Sigmoid colon (tissue), 6 donors: ENCODE measurements at regions not wholly inside any gene's neighbourhood (a gene's known extent, or its start where the extent isn't known, plus 50 kb on each side); places are given as distances from the start of the nearest gene placed in this dataset.
"Not testable (repeated sequence)": the region's sequence is repeated elsewhere in the genome, so short reads cannot be mapped to it uniquely, and the experiment has no call there.

Source experiments
- DNase-seq: peaks from one replicate; pipeline ENCODE4 v3.0.0-alpha.2; 2019
- H3K27ac ChIP-seq, 4 donors: fragments of 200-600 bp; sonication (generic); one replicate each; pipeline ENCODE4 v1.5.1; 2016 to 2019; ENCODE audit warnings: mild to moderate bottlenecking in 1 of 4
- H3K27me3 ChIP-seq, 3 donors: fragments of 200-600 bp; sonication (generic); one replicate each; pipeline ENCODE4 v1.5.1; 2019; ENCODE audit warnings: mild to moderate bottlenecking in 1 of 3
- H3K36me3 ChIP-seq, 4 donors: fragments of 200-600 bp; sonication (generic); one replicate each; pipeline ENCODE4 v1.5.1; 2016 to 2019
- H3K4me1 ChIP-seq, 4 donors: fragments of 200-600 bp; sonication (generic); one replicate each; pipeline ENCODE4 v1.5.1; 2017 to 2019
- H3K4me3 ChIP-seq, 4 donors: fragments of 200-600 bp; sonication (generic); one replicate each; pipeline ENCODE4 v1.5.1; 2017 to 2019; ENCODE audit warnings: mild to moderate bottlenecking in 2 of 4, moderate library complexity in 1 of 4
- H3K9me3 ChIP-seq, 4 donors: fragments of 200-600 bp in 3 of 4; sonication (generic) in 3 of 4; one replicate each; pipeline versions ENCODE4 v1.5.1 to v1.6.1; 2013 to 2019
- EP300 ChIP-seq, 4 donors: sonication (generic); formaldehyde crosslinking; IDR thresholded peaks; one replicate each; pipeline ENCODE4 v1.6.1; 2017; ENCODE audit warnings: antibody characterized with exemption in 4 of 4
- POLR2A ChIP-seq, 2 donors: fragments of 450-650 bp; IDR thresholded peaks; one replicate each; pipeline ENCODE4 v1.6.1; 2016; ENCODE audit warnings: antibody characterized with exemption in 2 of 2, mild to moderate bottlenecking in 2 of 2, moderate library complexity in 2 of 2
- POLR2AphosphoS5 ChIP-seq, 4 donors: sonication (generic); formaldehyde crosslinking; IDR thresholded peaks; one replicate each; pipeline ENCODE4 v1.6.1; 2017; ENCODE audit warnings: antibody characterized with exemption in 4 of 4
- WGBS, 2 donors: extraction: QIAGEN DNeasy Blood & Tissue Kit; methylation state at CpG; one replicate each; pipeline ENCODE4 v1.1.7; 2013; 5-methylcytosine and 5-hydroxymethylcytosine counted together
- intact Hi-C: fragments of 100-400 bp; cut with DNase I; formaldehyde crosslinking; loops from one replicate; pipeline ENCODE4 v1.15.1; 2023
- TF ChIP-seq, protein P1 (sequence below), 4 experiments: fragments of 450-650 bp in 3 of 4; fragments of 200-600 bp in 1 of 4; IDR thresholded peaks; one replicate each; pipeline ENCODE4 v1.5.1; 2016 to 2019; ENCODE audit warnings: antibody characterized with exemption in 4 of 4, mild to moderate bottlenecking in 3 of 4, moderate library complexity in 2 of 4
- donor health status: healthy with polysubstance abuse.
- donor health status: healthy.

GRCh38 chr10:37496061-37496460 is 361.3 kb downstream of the ZNF248 start:
- no peak overlapping the region for H3K27ac ChIP-seq
- TF ChIP-seq, protein P1, sequence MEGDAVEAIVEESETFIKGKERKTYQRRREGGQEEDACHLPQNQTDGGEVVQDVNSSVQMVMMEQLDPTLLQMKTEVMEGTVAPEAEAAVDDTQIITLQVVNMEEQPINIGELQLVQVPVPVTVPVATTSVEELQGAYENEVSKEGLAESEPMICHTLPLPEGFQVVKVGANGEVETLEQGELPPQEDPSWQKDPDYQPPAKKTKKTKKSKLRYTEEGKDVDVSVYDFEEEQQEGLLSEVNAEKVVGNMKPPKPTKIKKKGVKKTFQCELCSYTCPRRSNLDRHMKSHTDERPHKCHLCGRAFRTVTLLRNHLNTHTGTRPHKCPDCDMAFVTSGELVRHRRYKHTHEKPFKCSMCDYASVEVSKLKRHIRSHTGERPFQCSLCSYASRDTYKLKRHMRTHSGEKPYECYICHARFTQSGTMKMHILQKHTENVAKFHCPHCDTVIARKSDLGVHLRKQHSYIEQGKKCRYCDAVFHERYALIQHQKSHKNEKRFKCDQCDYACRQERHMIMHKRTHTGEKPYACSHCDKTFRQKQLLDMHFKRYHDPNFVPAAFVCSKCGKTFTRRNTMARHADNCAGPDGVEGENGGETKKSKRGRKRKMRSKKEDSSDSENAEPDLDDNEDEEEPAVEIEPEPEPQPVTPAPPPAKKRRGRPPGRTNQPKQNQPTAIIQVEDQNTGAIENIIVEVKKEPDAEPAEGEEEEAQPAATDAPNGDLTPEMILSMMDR (IDR thresholded peaks at IDR 0.05), result no peak
- TF ChIP-seq POLR2A (IDR thresholded peaks at IDR 0.05) (no peak), POLR2AphosphoS5 (IDR thresholded peaks at IDR 0.05) (no peak), EP300 (IDR thresholded peaks at IDR 0.05) (no peak)
- peaks cover 0 to 3% (median 0%) of the 10 kb centered on the region in 4 donors for H3K9me3 ChIP-seq
- H3K27me3 ChIP-seq, result no peaks in the 10 kb centered on the region
- H3K36me3 ChIP-seq, result no peaks in the 10 kb centered on the region
- intact Hi-C loops, result loop anchor here (10.0 kb wide), 1 partner anchor 1871 kb away; no protein-coding TSS in a partner anchor
- no peak for DNase-seq
- H3K4me3 ChIP-seq, result no peak overlapping the region
- H3K4me1 ChIP-seq, result no peaks in the 10 kb centered on the region
- WGBS, 2 donors, result 88% methylated on average over 3 of the region's 3 CpGs

- no peak for DNase-seq
- Histone ChIP-seq H3K27me3 (no peaks in the 10 kb centered on the region), H3K36me3 (no peaks in the 10 kb centered on the region), H3K4me3 (no peak overlapping the region), H3K9me3 (peaks cover 0 to 3% (median 0%) of the 10 kb centered on the region in 4 donors), H3K27ac (no peak overlapping the region), H3K4me1 (no peaks in the 10 kb centered on the region)
- TF ChIP-seq POLR2A (IDR thresholded peaks at IDR 0.05), result no peak
- TF ChIP-seq, protein P1 (IDR thresholded peaks at IDR 0.05), result peak in 3 of 4 experiments; percentile 7 to 34 (median 27)
- intact Hi-C loops, result loop anchor here (10.0 kb wide), 1 partner anchor 1871 kb away; no protein-coding TSS in a partner anchor
- WGBS, 2 donors, result 48 to 61% methylated on average over 1 of the region's 1 CpG
Measured at GRCh38 chr10:37495415-37495814, 362.0 kb downstream of the ZNF248 start.

GRCh38 chr10:37493185-37493796 is 364.1 kb downstream of the ZNF248 start:
- WGBS, 2 donors, result 70 to 84% methylated on average over 3 of the region's 3 CpGs
- intact Hi-C loops, result loop anchor here (10.0 kb wide), 1 partner anchor 1868 kb away; no protein-coding TSS in a partner anchor
- not testable (repeated sequence) for H3K4me3 ChIP-seq, H3K9me3 ChIP-seq, DNase-seq, H3K27ac ChIP-seq, H3K27me3 ChIP-seq, H3K4me1 ChIP-seq, H3K36me3 ChIP-seq

DNA sequence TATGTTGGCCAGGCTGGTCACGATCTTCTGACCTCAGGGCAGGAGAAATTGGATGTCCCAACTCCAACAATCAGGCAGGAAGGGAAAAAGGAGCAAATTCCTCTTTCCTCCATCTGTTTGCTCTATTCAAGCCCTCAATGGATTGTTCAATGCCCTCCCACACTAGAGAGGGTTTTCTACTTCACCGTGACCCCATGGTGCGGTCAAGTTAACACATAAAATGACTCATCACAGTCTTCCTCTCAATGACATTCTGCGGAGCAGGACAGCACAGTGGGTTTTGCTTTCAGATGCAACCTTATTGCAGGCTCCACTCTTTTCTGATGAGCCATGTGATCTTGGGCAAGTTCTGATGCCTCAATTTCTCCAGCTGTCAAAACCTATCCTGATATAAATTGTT is 364.9 kb downstream of the ANKRD30A start:
- TF ChIP-seq, protein P1 (IDR thresholded peaks at IDR 0.05), result no peak
- TF ChIP-seq EP300 (IDR thresholded peaks at IDR 0.05) (no peak), POLR2AphosphoS5 (IDR thresholded peaks at IDR 0.05) (no peak), POLR2A (IDR thresholded peaks at IDR 0.05) (no peak)
- Histone ChIP-seq H3K4me3 (no peak overlapping the region), H3K4me1 (no peaks in the 10 kb centered on the region), H3K27ac (no peak overlapping the region), H3K27me3 (no peaks in the 10 kb centered on the region), H3K9me3 (peaks cover 0 to 9% (median 0%) of the 10 kb centered on the region in 4 donors), H3K36me3 (no peaks in the 10 kb centered on the region)
- no peak for DNase-seq
- intact Hi-C loops, result loop anchor here (10.0 kb wide), 1 partner anchor 1865 kb away; no protein-coding TSS in a partner anchor
- 76 to 83% methylated on average over 4 of the region's 4 CpGs for WGBS, 2 donors

DNA sequence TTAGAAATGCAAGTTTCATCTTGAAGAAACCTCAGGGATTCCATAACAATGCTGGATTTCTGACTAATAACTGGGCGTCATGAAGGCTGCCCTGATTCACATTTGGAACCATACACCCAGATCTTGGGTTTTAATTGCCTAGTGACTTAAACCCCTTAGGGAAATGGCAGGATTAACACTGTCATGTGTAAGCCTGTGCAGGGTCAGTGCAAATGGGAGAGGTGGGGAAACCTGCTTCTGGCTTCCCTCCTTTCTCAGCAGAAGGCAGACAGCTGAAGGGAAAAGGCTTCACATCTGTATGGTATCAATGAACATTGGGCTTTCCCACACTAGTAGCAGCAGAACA is 364.2 kb downstream of the ANKRD30A start:
- whole genome bisulfite sequencing, 2 donors, result 90 to 94% methylated on average over 1 of the region's 1 CpG
- no peak overlapping the region for H3K4me3 ChIP-seq
- no peaks in the 10 kb centered on the region for H3K36me3 ChIP-seq
- intact Hi-C loops, result loop anchor here (10.0 kb wide), 1 partner anchor 1865 kb away; no protein-coding TSS in a partner anchor
- no peak for TF ChIP-seq EP300 (IDR thresholded peaks at IDR 0.05)
- TF ChIP-seq, protein P1 (IDR thresholded peaks at IDR 0.05), result no peak
- TF ChIP-seq POLR2A (IDR thresholded peaks at IDR 0.05), result no peak
- no peak for TF ChIP-seq POLR2AphosphoS5 (IDR thresholded peaks at IDR 0.05)
- H3K27me3 ChIP-seq, result no peaks in the 10 kb centered on the region
- no peak for DNase-seq
- H3K4me1 ChIP-seq, result no peaks in the 10 kb centered on the region
- H3K27ac ChIP-seq, result no peak overlapping the region
- H3K9me3 ChIP-seq, result peaks cover 0 to 9% (median 0%) of the 10 kb centered on the region in 4 donors
